ENCODE measurements at regions not wholly inside any gene's neighbourhood (a gene's known extent, or its start where the extent isn't known, plus 50 kb on each side); places are given as distances from the start of the nearest gene placed in this dataset.

GRCh38 chr2:19711470-19712372, 190.1 kb downstream of the TTC32 start:
- DNase-seq, result no peak

DNA sequence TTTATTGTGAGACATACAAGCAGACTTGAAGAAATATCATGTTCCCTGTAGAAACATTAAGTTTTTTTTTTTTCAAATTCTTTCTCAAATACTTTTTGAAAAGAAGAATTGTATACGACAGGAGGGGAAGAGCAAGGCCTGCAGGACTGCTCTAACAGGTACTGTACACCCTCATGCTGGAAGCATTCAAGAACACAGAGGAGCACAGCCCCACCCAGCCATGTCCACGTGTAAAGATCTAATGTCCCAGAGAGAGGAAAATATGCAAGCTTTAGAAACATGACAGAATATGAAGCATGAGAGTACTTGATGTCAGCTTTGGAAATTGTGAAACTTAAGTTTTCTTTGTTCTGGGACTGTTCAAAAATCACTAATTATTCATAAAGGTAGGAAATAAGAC, 191.6 kb downstream of the TTC32 start:
- no peak for DNase-seq

DNA sequence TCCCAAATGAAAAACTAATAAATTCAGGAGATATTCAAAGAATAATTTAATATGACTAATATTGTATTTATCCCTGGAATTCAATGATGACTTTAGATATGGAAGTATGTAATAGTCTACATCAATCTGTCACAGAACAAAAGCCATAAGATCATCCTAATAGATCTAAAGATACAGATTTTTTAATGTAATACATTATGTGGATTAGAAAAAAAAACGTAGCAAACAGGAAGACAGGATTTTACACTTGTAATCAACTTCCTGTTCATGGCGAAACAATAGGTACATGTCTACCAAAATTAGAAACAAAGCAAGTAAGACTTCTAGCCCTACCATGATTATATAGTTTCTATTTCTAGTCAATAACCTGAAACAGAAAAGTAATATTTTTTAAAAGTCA, 192.2 kb downstream of the TTC32 start:
- no peak for DNase-seq

DNA sequence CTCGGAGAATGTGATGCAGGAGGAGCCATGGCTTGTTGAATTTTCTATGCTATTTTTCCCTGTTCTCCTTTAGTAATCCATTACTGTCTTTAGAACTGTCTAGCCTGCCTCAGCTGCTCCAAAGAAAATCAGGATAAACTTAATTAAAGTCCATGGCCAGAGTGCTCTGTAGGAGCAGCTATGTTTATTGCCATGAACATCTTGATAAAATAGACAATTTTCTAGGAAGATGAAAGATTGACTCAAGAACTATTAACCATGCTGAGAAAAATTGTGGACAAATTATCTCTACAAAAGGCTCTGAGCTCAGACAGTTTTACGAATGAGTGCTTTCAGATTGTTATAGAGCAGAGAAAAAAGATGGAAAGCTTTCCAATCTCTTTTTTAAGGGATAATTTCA, 193.0 kb downstream of the TTC32 start:
- DNase-seq, result no peak

DNA sequence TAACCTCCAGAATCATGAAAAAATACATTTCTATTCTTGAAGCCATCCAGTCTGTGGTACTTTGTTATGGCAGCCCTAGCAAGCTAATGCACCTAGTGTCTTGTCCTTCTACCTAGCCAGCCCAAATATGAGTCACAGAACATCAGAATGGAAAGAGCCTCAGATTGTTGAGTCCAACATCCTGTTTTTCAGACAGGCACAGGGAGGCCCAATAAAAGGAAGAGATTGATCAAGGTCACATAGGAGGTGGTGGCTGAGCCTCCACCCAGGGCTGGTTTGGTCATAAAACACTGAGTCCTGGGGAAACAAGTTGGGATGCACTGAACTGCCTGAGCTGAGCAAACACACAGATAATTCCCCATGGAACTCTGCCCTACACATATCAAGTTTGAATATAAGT, 195.5 kb downstream of the TTC32 start:
- DNase-seq, result no peak

DNA sequence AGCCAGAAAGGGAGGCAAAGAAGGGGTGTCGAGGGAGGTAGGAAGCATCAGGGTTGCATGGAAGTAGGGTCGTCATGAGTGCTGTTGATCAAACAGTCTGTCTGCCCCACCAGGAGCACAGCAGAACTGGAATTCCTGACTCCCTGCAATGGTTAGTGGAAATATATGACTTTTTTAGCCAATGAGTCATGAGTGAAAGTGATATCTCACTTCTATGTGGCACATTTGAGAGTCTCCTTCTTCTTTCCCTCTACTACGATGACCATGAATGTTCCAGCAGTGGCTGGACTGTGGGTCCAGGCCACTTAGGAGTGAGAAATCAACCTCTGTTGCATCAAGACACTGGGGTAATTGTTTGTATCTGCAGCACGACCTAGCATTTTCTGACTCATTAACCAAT, 199.5 kb downstream of the TTC32 start:
- no peak for DNase-seq

DNA sequence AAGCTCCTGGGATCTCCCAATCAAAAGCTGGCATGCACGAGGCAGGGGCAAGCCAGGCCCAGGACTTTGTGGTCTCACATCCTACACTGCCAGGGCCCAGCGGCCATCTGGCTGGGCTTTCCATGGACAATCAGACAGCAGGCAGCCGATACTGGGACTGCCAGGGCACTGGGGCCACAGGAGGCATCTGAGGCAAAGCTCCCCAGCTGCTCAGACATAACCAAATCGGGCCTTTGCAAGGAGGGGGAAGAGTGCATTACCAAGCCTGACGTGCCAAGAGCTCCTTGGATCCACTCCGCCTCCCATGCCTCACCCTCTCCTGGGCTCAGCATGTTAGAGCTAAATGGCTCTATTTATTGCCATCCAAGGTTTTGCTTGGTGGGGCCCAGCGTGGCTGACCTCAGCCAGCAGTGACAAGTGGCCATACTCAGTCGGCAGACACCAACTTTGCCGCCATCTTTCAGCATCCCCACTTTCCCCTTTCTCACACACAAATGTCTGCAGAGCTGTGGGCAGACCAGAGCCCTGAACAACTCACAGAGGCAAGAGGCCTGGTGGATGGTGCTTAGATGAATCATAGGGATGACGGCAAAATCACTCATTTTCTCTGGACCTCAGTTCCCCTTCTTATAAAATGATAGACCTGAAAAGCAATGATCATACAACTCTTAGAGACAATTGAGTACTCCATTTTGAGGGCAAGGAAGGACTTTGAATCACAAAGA, 200.8 kb downstream of the TTC32 start:
- no peak for DNase-seq

DNA sequence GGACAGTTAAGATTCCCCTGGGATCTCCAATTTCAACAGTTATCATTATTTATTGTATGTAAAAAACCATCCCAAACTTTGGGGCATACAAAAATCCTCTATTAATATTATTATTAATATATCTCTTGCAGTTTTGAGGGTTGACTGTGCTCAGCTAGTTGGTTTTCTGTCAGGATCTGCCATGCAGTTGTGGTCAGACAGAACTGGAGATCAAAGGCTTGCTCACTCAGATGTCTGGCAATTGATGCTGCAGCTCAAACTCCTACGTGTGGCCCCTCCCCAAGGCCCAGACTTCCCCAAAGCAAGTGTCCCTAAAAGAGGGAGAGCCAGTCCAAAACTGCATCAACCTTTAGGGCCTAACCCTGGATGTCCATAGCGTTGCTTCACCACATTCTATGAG, 204.7 kb downstream of the TTC32 start:
- DNase-seq, result no peak

GRCh38 chr2:19695706-19696105, 206.1 kb downstream of the TTC32 start:
- no peak for DNase-seq

DNA sequence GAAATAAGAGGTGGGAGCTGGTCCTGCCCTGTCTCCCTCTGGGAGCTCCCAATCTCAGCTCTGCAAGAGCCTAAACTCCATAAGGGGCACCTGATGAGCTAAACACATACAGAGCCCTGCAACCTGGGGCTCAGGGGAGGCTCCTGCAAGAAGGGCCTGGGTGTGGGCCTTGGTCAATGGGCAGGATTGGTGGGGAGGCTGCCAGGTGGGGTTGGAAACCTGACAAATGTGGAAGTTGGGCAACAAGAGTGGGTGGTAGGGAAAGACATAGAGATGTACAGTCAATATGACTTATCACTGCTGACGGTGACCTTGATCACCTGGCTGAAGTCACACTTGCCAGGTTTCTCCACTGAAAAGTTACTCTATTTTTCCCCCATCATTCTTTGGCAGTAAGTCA, 209.9 kb downstream of the TTC32 start:
- no peak for DNase-seq

GRCh38 chr2:19690429-19690828, 211.4 kb downstream of the TTC32 start:
- no peak for DNase-seq

GRCh38 chr2:19689646-19690168, 212.1 kb downstream of the TTC32 start:
- no peak for DNase-seq

- no peak for DNase-seq
Observed at GRCh38 chr2:19688059-19688458, 213.7 kb downstream of the TTC32 start.

DNA sequence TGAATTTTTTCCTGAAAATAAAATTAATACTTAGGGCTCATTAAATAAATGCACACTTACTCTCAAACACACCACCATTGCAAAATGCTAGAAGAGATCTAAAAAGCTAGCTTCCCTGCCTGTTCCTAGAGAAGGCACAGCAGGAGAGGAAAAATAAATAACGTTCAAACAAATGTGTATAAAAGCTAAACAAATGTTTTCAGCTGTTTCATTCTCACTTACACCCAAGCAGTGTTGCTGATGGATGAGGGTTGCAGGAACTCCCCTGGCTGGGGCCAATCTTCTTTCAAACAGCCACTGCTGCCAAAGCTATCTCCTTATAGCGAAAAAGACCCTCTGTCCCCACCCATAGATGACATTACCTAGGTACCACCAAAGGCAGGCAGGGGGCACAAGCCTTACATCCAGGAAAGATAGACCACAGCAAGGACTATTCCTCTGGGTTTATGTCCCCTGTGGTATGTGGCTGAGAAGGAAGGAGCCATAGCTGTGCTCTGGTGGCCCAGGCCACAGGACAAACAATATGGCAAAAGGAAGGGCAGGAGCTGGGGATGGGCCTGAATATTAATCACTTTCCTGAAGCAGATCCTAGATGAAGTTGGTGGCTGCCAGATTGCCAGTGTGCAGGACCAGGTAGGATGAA, 214.6 kb downstream of the TTC32 start:
- no peak for DNase-seq

DNA sequence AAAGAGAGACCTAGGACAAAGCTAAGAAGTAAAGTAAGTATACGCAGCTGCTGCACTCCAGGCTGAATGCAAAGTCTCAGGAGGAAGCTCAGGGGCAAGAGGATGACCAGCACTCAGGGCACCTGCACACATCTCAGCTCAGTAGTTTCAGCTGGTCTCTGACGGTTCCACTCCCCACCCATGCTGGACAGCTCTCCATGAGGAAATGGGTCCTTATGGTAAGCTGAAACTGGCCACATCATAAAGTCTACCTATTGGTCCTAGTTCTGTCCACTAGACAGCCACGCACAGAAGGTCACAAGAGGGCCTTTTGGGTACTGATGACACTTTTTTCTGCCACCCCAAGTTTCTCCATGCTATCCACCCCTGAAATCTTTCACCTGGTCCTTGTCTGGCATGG, 215.3 kb downstream of the TTC32 start:
- no peak for DNase-seq

DNA sequence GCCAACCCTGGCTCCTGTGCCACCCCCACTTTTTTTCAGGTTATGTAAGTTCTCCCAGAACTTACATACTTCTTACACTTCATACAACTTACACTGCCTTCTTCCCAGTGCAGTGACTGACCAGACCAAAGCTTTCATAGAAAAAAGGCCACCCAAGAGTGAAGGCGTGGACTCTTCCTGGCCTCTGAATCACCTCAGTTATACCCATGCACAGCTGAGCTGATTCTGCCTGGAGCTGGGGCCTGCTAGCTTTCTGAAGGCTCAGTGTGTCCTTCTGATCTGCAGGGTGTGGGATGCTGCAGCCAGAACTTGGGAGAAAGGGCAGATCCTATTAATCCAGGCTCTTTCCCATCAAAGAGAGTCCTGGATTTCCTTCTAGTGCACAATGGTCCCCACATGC, 216.1 kb downstream of the TTC32 start:
- no peak for DNase-seq

DNA sequence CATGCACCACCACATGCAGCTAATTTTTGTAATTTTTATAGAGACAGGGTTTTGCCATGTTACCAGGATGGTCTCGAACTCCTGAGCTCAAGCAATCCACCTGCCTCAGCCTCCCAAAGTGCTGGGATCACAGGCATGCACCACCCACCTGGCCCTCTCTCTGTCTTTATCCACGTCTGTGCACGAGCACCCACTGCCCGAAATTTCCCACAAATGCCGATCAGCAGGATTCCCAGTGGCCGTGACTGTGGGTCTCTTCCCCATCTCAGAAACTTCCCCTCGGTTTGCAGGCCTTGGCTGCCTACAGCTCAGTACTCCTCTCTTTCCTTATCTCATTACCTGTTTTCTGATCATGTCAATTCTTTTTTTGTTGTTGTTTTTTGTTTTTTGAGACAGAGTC, 217.3 kb downstream of the TTC32 start:
- DNase-seq, result no peak

- no peak for DNase-seq
Observed at GRCh38 chr2:19683556-19683955, 218.2 kb downstream of the TTC32 start.

GRCh38 chr2:19682493-19682892, 219.3 kb downstream of the TTC32 start:
- no peak for DNase-seq

GRCh38 chr2:19677825-19678518, 223.8 kb downstream of the TTC32 start:
- DNase-seq, result no peak

DNA sequence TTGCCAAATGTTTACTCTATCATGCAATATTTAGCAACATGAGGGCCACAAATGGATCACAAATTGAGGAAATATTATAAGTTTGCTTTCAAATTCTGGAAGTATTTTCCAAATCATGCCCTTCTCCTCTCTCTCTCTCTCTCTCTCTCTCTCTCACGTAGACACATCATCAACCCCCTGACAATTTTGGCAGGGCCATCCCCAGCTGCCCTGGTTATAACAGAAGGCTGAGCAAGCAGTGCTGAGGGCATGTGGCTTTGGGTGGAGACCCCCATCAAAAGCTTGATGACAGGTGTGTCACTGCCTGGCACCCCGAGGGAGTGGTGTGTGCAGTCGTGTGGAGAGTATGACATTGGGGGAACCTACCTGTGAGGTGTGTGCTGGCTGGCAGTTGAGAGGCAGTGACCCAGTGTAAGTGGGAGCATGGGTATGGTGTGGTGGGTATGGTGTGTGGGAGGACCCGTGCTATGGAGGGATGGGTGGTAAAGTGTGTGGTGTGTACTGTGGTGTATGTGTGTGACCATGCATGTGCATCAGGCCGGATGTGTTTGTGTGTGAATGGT, 224.5 kb downstream of the TTC32 start:
- DNase-seq, result no peak

GRCh38 chr2:19676770-19677169, 225.0 kb downstream of the TTC32 start:
- no peak for DNase-seq
